ENCODE measurements at regions not wholly inside any gene's neighbourhood (a gene's known extent, or its start where the extent isn't known, plus 50 kb on each side); places are given as distances from the start of the nearest gene placed in this dataset.

- DNase-seq = no peak
These were observed 73.4 kb upstream of the CADM2 start for GRCh38 chr3:84885199-84885882.

DNA sequence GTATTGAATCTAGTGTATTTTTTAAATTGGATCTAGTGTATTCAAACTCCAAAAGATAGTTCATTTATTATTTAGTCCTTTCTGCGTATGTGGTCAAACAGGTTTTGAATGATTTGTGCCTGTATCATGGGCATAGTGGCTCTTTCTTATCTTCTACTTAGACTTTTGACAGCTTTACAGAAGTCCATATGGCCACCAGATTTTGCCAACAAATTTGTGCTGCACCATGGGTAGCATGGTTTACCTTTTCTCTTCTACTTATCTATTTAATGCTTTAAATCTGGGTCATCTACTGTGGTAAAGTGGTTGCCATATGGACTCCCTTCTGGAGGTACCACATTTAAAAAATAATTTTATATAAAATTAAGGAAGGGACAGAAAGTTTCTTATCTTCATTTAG, 66.9 kb upstream of the CADM2 start:
- no peak for DNase-seq

GRCh38 chr3:84893211-84893610, 65.6 kb upstream of the CADM2 start:
- DNase-seq = peak; percentile 88

GRCh38 chr3:84904212-84904611, 54.6 kb upstream of the CADM2 start:
- no peak for DNase-seq

DNA sequence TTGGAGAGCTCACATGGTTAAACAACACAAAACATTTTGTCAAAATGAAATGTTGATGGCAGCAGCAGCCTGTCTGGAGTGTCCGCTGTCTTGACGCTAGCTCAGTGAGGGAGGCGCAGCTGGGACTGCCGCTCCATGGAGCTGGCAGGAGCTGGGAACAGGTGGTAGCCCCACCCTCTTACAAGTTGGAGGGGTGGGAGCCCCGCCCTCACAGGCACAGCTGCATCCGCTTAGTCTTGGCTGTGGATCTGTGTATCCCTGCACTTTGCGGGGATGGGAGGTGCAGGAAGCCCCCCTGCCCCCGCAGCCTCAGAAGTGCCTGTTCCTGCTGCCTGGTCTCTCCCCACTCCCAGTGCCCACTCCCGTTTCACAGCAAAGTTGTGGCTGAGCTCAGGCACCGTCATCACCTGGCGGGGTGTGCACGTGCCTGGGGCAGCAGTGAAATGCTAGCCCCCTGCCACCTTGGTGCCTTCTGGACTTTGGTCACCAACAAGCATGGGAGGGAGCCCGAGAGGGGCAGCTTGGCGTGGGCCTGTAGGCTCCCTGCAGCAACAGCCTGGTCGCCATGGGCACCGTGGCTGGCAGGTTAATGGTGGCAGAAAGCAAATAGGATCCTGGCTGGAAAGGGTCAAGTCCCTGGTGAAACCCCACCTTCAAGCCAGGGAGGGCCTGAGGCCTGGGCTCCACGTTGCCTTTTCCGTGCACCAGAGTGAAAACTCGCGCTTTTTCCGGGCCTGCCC, 53.8 kb upstream of the CADM2 start:
- DNase-seq = no peak

- no peak for DNase-seq
These were observed 53.3 kb upstream of the CADM2 start for GRCh38 chr3:84905556-84905920.

DNA sequence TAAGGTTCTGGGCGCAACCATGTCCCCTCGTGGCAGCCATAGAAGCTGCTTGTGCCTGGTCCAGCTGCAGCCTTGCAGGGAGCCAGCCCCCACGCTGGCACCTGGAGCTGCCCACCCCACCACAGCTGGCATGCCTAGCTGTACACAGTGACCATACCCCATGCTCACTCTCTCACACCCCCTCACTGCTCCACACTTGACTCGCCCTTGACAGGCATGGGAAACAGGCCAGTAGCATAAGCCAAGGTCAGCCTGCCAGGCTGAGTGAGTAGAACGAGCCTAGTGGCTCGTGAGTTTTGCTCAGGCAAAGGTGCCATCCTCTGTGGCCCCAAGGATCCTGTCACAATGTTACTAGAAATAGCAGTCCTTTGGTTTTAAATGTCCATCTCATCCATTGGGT, 52.7 kb upstream of the CADM2 start:
- no peak for DNase-seq
